ENCODE measurements at regions not wholly inside any gene's neighbourhood (a gene's known extent, or its start where the extent isn't known, plus 50 kb on each side); places are given as distances from the start of the nearest gene placed in this dataset.
A peak's percentile ranks its signal among the peaks of the same experiment; 100 is the strongest.
"Not testable (repeated sequence)": the region's sequence is repeated elsewhere in the genome, so short reads cannot be mapped to it uniquely, and the experiment has no call there.

DNA sequence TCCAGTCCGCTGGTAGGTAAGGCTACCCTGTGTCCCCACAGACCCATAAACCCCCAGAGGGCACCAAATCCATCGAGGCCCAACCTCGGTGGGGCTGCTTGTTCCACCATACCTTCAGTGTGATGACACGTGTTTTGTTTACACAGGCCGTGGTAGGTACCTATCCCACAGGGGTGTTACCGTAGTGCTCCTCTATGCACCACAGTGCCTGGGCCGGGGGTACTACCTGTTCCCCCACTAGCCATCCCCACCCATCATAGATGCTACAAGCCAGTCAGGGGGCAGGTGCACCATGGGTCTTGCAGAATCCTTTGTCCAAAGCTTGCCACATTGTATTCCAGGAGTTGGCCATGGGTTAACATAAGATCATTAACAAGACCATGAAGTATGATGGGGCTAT, 796.2 kb downstream of the EFNA5 start:
- DNase-seq = no peak

GRCh38 chr5:106873568-106873967, 797.2 kb downstream of the EFNA5 start:
- DNase-seq = no peak

GRCh38 chr5:106865279-106865678, 805.5 kb downstream of the EFNA5 start:
- DNase-seq = no peak

- peak; percentile 53 for DNase-seq
Observed at GRCh38 chr5:106862450-106863193, 808.1 kb downstream of the EFNA5 start.

DNA sequence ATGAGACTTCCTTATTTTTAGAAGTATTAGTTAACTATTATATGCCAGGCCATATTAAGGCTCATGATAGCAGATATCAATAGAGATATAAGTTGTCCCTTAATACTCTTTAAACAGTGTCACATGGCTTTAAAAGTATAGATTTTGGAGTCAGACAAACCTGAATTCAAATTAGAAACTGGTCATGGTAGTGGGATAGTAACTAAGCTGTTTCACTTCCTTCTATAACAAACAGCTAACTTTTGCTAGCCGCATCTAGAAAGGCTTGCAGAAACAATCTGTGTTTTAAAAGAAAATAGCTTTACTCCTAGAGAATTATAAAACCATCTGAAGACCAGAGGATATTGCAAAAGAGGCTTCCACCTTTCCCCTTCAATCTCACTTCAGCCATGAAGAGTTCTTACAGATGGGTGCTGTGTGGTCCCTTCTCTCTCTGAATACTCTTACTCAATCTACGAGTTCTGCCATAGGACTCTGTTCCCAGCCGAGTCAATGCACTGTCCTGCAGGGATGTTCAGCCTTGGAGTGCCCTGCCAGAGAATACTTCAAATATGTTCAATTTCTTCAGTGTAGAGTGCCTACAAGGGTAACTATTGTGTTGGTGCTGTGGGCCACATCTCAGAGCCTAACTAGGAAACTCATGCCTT, 810.2 kb downstream of the EFNA5 start:
- no peak for DNase-seq

- no peak for DNase-seq
Observed at GRCh38 chr5:106858616-106859015, 812.1 kb downstream of the EFNA5 start.

DNA sequence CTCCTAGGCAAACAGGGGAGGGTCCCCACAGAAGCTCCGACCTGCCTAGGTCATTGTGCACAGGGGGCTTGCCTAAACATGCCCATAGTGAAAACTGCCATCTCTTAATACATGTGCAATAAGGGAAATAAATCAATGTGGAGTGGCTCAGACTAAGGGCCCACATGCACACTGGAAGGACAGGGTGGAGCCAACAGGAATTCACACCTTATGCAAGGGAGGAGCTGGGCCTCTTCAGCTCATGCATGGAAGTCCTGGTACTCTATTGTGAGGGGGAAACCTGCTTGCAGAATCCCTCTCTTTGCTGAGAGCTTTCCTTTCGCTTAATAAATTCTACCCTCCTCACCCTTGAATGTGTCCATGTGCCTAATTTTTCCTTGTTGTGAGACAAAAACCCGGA, 815.8 kb downstream of the EFNA5 start:
- no peak for DNase-seq

DNA sequence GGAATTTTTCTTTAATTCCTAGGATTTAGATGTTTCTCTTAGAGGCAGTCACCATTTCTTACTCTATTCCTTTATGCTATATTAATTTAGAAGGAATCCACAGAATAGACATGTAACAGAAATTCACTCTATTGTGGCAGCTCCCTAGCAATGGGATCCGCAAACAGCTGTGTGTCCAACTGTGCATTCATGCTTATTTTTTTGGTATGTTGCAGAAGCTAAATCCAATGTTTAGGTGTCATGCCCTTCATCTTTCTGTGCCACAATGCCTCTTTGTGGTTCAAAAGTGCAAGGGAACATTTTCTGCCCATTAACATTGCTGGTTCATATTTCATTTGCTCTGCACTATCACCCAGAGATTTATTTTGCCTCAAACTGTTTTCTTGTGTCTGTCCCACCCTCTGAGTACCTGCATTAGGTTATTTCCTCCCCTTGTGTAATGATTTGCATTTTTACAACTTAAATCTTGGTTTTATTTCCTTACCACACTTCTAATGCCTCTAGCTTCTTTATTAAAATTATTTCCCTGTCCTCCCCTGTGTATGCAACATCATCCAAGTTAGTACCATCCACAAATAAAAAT, 816.5 kb downstream of the EFNA5 start:
- DNase-seq = no peak

- DNase-seq = no peak
Observed at GRCh38 chr5:106853266-106853665, 817.5 kb downstream of the EFNA5 start.

- DNase-seq = no peak
Observed at GRCh38 chr5:106849266-106849665, 821.5 kb downstream of the EFNA5 start.

DNA sequence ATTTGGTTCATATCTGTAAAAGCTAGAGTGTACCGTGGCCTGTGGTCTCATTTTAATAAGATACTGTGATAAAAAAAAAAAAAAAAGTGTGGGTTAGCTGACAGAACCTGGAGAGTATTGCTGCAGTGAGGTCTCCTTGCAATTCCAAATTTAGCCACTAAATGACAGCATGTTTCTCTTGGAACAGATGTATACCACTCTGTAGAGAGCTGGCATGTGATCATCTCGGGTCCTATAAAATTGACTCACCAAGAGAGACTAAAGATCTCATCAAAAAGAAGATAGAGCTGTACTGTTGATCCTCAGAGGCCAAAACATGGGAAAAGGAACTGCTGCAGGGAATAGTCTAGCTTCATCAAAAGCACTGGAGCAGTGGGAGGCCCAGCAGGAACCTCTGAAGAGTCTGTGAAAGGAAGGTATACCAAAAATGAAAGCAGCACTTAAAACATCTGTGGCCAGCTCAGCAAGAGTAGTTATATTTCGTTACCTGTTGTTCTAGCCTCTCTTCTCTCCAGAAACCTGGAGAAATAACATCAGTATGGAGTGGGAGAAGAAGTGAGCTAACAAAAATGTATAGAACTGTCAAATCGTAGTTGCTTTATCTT, 826.8 kb downstream of the EFNA5 start:
- DNase-seq = peak; percentile 17

- no peak for DNase-seq
Observed at GRCh38 chr5:106833517-106833916, 837.2 kb downstream of the EFNA5 start.

DNA sequence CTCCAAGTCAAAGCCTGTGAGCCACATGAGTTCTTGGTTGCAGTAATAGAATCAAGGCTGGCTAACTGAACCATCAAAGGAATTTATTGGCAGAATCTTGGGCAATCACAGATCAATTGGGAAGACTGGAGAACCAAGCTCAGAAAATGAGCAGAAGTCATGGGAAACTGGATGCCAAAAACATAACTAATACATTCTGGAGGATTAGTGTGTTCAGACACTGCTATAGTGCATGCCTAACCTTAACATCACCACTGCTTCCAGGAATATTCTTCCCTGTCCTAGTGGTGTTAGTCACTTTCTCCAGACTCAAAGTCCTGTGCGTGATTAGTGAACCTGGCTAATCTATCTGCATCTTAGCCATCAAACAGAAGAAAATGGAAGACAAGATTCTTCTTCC, 843.7 kb downstream of the EFNA5 start:
- DNase-seq = peak; percentile 76

DNA sequence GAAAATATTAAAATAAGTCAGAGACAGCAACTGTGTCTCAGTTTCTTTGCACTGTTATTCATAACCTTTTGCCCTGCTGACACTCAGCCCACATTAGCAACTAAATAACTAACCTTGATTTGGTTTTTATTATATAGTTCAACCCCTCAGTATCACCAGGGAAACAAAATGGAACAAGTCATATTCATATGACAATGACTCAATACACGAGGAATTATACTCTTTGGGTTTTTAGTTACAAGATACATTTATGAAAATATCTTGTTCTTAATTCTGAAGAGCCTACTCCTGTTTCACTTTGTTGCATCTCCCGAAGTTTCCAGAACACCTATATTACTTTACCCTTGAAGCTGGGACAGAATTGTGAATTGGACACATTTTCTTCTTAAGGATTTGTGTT, 845.4 kb downstream of the EFNA5 start:
- DNase-seq = no peak

DNA sequence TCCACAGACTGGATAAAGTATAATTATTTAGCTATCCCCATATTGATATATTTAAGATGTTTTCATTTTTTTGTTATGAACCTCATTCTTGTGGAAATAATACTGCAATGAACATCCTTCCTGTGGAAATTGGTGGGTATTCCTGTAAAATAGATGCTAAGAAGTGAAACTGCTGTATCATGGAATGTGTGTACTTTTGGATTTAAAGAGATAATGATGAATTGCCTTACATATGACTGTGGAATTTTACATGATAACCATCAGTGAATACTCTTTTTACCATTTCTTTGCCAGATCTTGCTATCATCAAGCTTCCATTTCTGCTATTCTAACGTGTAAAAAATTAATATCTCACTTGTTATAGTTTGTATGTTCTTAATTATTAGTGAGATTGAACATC, 847.9 kb downstream of the EFNA5 start:
- no peak for DNase-seq

GRCh38 chr5:106818552-106818951, 852.2 kb downstream of the EFNA5 start:
- DNase-seq = no peak

DNA sequence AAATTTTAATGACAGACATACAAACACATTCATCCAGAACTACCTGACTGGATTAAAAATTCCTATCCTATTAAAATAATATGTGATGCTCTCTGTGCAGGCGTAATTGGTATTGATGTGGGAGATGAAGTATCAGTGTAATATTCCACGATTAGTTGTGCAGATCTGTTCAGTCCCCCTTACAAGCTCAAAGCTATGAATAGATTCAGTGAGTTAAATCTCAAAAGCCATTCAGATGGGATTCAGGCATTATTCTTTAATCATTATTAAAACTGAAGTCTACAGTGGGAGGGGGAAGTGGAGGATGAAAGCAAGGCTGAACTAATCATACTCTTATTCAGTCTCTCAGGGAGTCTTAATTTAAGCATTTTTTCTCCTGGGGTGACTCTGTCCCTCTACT, 855.8 kb downstream of the EFNA5 start:
- DNase-seq = no peak

DNA sequence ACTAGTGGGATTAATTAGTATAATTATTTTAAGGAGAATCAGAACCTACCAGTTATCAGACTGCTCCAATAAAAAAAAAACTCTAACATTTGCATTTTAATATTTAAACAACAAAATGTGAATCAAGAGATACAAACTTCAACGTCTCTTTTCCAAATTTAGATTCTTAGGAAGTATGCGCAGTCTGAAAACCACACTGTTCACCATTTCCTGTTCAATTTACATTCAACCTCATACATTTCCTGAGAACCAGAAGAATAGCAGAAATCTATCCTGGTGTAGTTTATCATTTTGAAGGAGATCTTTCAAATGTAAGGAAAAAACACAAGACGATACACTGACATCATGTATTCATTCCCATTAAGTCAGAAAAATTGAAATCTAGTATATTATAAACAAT, 869.2 kb downstream of the EFNA5 start:
- no peak for DNase-seq

GRCh38 chr5:106797996-106798395, 872.7 kb downstream of the EFNA5 start:
- DNase-seq = no peak

DNA sequence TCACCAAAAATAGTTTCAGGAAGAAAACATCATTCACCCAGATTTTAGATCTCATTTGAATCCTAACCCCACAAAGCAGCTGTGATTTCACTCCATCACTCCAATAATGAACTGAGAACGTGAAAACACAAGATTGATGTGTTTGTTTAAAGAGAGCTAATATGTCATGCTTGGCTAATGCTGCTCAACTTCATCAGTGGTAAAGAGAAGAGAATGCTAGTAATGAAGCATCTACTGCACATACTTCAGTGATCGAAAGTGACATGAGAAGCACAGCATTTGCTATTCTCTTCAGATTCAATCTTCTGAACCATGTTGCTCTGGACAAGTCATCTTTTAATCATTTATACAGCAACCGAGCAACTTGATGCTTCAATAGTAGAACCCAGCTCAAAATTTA, 874.7 kb downstream of the EFNA5 start:
- DNase-seq = no peak

- DNase-seq = no peak
Observed at GRCh38 chr5:106784846-106785245, 885.9 kb downstream of the EFNA5 start.

DNA sequence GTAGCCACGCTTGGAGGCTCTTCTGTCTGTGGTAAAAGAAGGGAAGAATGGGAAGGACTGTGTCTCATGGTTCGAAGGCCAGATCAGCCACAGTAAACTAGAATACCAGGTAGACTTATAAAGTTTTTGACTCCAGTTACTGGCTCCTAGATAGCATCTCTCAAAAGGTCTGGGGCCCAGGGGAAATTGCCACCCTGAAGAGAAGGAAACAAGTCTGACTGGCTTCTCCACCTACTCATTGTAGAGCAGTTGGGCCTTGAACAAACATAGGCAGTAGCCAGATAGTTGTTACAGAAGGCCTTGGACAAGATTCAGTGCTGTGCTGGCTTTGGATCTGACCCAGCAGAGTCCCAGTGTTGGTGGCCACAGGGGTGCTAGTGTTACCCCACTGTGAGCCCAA, 890.4 kb downstream of the EFNA5 start:
- no peak for DNase-seq

DNA sequence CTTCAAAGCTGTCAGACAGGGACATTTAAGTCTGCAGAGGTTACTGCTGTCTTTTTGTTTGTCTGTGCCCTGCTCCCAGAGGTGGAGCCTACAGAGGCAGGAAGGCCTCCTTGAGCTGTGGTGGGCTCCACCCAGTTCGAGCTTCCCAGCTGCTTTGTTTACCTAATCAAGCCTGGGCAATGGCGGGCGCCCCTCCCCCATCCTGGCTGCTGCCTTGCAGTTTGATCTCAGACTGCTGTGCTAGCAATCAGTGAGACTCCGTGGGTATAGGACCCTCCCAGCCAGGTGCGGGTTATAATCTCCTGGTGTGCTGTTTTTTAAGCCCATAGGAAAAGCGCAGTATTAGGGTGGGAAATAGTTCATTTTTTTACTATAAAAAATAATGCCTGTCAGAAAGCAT, 894.2 kb downstream of the EFNA5 start:
- DNase-seq = not testable (repeated sequence)

GRCh38 chr5:106768392-106768791, 902.3 kb downstream of the EFNA5 start:
- DNase-seq = no peak
